NOMO-1 treated with DMSO at 0.1 percent for 48 hours (cell line): ENCODE measurements at regions not wholly inside any gene's neighbourhood (a gene's known extent, or its start where the extent isn't known, plus 50 kb on each side); places are given as distances from the start of the nearest gene placed in this dataset.

Source experiments
- DNase-seq: peaks from one replicate; lab custom pipeline; 2025; ENCODE audit not compliant: unreplicated experiment; lab: John Stamatoyannopoulos, UW

DNA sequence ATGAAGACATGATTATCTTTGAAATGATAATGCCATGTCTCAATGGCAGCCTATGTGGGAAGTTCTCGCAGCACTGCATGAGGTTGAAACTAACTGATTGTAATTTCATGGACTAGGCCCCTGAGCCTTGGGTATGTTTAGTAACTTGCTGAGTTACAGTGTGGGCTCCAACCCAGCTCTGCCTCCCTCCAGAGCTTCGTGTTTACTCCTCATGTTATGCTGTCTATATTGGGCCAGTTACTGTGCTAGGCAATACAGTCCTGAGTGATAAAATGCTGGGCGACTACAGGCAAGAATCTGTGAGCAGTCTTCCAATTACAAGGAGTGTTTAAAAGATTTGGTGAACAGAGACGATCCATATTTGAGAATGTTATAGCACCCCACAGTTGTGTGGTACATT lies 530.1 kb upstream of the CDH2 start:
- DNase-seq = no peak

DNA sequence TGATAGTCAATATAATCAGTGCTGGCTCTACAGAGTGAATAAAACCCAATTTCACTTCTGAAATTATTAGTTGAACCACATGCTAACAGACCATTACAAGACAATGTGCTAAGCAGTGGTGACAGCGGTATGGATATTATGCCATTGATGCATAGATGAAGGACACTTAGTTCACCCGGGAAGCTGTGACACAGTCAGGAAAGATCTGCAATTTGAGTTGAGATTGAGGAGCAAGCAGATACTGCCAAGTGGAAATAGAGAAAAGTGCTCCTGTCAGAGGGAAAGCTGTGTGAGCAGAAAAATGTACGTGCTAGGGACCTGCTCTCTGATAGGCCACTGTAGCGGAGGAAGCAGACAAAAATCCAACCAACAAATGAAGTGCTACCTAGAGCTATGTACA lies 529.5 kb upstream of the CDH2 start:
- no peak for DNase-seq

DNA sequence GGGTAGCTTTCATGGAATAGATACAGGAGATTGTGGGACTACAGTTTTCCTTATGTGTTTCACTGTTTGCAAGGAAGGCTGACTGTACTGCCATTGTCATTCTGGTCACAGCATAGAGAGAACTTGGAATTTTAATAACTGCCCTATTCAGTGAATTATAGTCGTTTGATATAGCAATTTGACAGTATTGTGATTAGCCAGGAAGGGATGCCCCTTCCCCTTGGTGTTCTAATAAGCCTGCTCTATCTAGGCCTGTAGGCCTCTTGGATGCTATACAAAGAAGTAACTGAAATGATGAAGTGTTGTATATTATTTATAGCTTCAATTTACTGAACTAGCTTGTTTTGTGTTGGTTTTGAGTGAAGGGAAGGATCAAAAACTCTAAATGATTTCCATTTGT lies 528.6 kb upstream of the CDH2 start:
- no peak for DNase-seq

DNA sequence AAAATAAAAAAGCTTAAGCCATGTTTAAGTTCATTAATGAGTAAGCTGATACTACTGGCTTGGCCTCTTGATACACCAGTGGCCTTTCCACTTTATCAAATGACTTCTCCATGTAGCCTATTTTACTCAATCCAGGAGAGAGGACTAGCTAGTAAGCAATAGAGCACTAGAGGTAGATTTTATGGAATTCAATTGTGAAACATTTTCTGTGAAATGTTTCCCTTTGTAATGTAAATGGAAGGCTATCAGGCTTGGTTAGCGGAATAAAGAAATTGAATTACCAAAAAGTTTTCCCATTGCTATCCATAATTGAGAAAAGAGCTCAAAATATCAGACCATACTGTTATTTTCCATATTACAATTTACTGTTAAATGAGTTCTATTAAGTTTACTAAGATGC lies 515.4 kb upstream of the CDH2 start:
- DNase-seq = no peak

DNA sequence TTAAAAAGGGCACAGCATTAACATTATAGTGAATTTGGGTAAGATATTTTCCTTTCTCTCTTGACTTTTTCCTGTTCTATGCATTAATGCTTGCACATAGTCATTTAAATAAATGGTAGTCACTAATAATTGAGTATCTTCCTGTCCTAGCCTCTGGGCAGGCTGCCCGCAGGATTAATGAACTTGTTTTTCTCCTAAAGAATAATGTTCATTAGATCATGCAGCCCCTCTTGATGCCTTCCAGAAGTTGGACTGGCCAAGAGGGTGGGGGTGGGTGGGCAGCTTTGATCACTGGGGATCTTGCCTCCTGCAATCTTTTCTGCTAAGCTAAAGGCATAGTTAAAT lies 514.5 kb upstream of the CDH2 start:
- no peak for DNase-seq

DNA sequence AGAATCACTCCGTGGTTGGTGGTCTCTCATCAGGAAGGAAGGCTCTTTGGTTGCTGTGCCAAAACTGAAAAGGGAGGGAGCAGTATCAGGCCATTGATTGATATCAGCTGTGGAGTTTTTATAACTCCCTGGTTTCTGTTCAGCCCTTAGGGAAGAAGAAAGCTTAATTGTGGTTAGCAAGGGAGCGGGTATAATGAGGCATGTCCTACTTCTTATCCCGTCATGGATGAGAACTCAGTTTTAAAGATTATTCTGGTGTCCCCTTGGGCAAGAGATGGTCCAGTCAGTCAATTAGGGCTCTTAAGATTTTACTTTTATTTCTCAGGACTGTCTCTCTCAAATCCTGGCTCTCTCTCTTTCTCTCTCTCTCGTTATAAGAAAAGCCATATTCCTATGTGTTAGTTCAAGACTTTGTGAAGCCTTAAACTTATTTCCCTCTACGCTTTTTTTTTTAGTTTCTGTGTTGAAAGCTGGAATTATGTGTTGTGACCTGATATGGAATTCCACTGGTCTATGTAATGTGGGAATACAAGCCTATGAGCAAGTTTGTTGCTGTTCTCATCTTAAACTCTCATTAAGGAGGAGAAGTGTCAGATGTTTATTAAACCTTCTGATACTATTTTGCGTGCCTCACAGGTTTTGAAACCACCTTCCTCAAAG lies 514.0 kb upstream of the CDH2 start:
- no peak for DNase-seq

DNA sequence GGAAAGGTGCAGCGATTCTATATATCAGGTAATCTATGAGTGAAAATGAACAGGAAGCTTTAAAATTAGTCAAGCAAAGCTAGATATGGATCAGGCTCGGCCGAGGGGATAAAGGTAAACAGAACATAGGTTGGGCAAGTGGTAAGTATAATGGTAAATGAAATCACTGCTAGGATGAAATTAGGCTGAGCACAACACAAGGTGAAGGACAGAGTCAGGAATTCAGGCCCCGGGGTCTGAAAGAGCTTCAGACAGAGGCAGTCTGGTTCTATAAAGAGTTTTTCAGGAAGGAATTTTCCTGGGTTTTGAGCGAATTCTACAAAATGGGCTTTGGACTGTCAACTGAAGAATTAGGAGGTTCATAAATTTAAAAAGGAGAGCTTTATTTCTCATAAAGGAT lies 513.2 kb upstream of the CDH2 start:
- DNase-seq = no peak

DNA sequence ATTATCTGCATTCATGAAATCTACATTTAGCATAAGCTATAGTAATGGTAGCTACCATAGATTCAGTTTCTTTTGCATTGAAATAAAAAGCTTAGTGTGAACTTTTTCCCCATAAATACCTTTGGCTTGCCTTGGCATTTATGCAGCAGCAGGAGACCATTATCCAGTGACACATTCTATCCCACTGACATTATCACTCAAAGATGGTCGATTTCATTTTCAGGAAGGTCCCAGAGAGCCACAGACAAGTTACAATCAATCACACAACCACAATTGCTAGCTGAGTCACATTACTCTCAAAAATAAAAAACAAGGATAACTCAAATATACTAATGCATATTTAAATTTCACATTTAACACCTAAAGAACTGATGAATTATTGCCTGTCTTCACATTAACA lies 512.7 kb upstream of the CDH2 start:
- DNase-seq = no peak

DNA sequence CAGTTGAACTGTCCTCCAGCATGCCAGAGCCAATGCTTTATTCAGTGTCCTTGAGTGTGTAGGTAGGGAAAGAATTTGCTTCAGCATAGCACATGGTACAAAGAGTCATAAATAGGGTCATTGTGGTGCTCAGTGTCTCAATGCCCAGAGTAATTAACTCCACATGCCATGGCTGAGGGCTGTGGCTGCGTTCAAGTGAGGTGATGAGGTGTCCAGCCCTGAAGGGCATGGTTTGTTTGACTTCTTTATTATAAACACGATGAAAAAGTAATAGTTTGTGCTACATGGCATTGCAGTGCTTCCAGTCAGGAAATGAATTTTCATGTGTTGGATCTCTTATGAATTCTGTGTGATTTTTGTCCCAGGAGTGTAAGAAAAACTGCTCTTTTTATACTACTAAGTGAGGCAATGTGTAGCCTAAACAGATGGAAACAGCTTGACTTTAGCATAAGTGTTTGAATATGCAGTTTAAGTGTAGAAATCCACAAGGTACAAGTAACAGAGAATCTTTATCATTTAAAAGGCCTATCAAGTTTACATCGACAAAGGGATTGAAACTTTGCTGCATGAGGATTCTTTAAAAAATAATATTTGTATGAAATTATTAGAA lies 507.9 kb upstream of the CDH2 start:
- DNase-seq = no peak

DNA sequence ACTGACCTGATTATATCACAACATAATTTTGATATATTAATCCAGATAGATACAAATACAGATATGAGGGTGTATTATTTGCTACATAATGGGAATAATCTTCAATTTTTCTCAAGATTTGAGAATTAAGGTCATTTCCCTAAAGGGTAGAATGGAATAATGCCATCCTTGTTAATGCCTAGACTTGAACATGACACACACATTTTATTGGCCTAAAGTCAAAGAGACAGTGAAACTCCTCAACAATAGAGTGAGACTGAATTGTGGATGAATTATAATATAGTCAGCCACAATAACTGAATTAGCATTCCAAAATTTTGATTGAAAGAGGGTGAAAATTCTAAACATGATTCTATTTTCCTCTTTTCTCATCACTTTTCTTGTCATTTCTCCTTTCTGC lies 506.0 kb upstream of the CDH2 start:
- DNase-seq = no peak

DNA sequence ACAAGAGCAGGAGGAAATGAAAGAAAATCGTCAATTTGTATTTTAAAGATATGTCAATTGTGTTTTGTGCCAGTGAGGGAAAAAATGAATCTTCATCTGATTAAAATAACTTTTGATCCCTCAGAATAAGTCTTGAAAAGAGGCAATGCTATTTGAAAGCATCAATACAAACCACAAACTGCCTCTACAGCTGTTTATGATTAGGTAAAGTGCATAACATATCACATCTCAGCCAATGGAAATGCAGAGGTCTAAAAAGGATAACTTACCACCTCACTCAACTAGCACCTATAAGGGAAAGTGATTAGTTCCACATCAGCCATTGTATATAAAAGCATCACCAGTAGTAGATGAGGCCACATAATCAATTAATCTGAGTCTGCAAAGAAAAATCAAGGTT lies 492.2 kb upstream of the CDH2 start:
- DNase-seq = no peak

DNA sequence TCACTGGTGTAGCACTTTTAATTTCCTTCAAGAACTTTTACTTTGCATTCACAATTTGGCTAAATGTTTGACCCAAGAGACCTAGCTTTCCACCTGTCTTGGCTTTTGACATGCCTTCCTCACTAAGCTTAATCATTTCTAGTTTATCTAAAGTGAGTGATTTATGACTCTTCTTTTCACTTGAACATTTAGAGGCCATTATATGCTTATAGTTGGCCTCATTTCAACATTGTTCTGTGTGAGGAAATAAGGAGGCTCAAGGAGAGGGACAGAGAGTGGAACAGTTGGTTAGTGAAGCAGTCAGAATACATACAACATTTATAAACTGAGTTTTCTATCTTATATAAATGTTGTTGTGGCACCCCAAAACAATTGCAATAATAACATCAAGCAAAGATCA lies 489.3 kb upstream of the CDH2 start:
- DNase-seq = no peak

DNA sequence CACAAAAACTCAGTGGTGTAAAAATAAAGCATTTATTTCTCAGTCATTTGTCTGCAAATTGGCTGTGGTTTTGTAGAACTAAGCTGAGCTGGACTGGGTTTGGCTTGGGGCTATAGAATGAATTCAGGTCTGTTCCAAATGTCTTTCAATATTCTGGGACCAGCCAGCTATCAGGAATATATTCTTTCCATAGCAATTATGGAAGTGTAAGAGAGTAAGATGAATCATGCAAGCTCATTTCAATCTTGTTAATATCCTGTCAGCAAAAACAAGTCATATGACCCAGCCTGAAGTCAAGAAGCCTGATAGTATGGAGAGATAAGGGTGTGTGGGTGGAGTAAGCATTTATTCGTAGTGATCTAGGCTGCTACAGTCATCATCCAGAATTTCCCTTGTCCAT lies 481.0 kb upstream of the CDH2 start:
- DNase-seq = no peak

DNA sequence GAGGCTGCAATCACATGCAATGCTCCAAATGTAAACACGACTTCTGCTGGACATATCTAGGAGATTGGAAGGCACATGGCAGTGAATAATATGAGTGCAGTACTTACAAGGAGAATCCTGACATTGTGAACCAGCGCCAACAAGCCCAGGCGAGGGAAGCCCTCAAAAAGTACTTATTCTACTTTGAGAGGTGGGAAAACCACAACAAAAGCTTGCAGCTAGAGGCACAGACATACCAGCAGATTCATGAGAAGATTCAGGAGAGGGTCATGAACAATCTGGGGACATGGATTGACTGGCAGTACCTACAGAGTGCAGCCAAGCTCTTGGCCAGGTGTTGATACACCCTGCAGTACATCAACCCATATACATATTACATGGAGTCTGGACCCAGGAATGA lies 475.7 kb upstream of the CDH2 start:
- no peak for DNase-seq

DNA sequence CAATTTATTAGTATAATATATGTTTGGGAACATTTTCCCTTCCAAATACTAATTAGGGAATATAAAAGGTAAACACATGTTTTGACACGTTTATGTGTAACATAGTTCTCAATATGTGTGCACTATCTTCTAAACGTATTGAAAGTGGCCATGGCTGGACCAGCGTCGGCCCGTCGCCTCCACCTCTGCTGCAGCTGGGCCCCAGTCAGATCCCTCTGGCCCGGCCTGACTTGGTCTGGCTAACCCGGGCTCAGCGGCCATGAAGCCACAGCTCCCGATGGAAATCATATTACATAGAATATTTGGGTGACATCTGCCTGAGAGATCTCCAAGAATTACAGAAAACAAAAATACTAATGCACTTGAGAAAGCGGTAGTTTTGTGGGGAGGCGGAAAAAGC lies 474.4 kb upstream of the CDH2 start:
- DNase-seq = no peak

DNA sequence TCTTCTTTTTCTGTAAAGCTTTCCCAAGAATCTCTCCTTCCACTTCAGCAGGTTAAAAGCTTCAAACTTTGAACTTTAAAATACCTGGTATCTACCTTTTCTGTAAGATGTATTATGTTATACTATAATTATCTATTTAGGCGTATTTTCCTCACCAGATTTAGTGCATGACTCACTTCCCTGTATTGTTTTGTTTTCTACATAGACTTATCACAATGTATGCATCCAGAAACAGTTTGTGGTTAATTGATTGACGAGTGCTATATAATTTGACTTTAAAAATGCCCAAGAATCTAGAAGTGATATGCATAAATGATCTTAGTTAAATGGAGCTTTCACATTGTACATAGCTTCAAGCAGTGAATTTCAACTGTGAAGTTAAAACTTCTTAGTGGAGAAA lies 473.9 kb upstream of the CDH2 start:
- no peak for DNase-seq

DNA sequence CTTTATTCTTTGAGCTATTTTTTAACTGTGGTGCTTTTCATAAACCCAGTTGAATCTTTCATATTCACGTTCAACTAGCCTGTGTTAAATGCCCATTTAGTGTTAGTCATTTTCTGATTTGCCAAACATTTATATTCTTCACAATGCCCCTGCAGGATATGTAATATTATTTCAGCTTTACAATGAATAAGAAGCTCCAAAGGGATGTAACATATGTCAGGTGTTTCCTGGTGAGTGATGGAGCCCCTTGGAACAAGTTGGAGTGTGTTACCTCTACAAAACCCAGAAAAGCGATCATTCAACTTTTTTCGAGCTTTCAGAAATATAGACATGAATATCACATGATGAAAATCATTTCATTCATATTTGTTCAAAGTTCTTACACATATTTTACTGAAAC lies 471.0 kb upstream of the CDH2 start:
- DNase-seq = no peak

DNA sequence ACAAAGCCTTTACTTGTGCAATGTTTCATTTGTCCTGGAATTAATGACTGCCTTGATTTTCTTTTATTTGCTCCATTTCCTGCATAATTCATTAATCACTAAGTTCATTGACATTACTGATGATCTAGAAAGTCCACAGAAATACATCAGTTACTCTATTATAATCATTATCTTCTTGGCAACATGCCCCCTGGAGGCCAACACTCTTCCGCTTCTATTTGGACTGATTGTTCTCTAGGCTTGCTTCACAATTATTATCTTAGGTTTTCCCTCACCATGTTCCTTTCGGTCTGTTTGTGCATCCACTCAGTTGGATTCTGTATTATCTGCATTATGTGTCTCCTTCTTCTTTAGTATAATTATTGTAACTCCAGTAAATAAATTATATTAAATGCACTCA lies 461.0 kb upstream of the CDH2 start:
- DNase-seq = no peak

DNA sequence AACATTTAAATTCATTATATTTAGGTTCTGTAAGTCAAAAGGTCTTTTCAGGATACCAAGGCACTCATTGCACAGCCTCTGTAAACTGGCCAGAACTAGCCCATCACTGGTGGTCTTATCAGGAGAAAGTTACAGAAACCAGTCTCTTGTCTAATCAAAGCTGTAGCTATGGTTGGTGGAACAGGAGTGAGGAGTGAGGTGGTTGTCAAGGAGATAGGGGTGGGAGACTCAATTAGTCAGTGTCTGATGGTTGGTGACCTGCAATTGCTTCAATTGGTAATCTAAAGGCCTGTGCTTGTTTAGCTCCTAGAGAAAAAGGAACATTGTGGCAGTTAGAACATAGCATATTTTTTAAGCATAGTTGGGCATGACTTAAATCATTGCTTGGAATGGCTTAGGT lies 458.6 kb upstream of the CDH2 start:
- no peak for DNase-seq

DNA sequence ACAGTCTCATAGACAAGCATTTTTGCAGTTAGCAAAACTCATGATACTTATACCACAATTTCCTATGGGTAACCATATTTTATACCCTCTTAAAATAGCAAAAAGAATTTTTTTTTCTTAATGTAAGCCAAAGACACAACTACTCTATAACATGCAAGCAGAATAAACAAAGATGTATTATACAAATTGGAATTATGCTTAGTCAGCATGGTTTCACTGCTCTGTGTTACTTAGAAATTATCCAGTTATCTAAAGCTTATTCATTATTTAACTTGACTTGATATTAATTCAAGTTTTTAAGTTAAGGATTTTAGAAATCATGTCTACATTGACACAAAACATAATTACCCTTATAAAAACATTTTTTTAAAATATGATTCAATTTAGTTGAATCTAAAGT lies 449.8 kb upstream of the CDH2 start:
- no peak for DNase-seq

DNA sequence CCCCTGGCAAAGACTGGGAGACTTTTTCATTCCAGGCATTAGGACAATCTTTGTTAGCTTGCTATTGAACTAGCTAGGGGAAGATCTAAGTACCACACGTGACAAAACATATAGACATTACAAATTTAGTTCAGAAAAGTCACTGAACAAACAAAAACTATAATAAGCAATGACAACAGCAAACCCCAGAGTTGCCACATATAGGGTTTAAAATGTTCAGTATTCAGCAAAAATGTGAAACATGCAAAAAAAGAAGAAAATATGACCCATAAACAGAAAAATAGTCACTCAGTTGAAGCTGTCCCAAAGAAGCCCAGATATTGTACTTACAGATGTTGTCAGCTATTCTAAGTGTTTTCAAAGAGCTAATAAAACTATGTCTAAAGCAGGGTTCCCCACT lies 431.1 kb upstream of the CDH2 start:
- no peak for DNase-seq

DNA sequence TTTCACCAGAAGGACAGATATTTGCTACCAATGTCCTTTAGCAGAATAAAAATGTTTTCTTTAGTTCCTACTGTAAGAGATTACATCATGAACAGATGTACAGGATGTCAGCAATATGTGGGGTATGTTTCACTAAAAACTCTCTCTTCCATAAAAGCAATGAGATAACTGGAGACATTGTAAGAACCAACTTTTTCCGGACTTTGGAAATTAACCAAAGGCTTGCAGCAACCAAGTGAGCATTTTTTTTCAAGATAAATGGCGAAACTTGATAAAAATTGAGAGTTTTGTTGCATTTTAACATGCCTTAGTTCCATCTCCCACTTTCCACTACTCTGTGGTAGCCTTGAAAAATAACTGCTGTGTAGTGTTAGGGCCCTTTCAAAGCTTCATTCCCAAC lies 429.8 kb upstream of the CDH2 start:
- no peak for DNase-seq

DNA sequence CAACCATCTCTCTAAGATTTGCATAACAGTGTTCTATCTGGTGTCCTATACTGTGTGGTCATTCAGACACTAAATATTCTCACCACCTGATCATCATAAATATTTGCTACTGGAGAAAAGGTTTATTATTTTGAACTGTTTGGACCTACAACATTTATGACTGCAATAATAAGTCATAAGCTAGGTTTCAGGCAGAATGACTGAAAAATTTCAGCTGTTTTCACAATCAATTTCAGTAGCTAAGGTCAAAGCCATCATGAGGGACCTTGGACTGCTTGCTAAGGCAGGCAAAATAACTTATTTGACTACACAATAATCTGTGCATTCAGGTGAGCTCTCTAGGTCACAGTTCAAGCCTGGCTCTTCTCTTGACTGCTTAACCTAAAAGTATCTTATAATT lies 425.5 kb upstream of the CDH2 start:
- DNase-seq = no peak

DNA sequence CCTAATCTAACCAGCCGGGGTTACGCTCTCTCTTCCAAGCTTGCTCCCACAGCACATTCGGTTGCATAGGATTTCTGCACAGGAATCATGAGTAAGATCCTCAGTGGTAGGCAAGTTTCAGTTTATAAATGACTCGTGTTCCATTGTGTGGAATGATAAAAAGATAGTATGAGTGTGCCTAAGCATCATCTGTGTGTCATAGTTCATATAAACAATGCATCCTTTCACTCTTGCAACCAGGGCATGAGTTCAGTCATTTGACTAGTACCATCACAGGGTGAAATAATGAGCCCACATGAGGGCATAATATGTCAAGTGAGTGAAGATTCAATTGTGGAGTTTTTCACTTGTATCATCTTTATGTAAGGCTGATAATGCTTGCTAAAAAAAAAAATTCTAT lies 417.1 kb upstream of the CDH2 start:
- DNase-seq = no peak
